ENCODE measurements at regions not wholly inside any gene's neighbourhood (a gene's known extent, or its start where the extent isn't known, plus 50 kb on each side); places are given as distances from the start of the nearest gene placed in this dataset.

DNA sequence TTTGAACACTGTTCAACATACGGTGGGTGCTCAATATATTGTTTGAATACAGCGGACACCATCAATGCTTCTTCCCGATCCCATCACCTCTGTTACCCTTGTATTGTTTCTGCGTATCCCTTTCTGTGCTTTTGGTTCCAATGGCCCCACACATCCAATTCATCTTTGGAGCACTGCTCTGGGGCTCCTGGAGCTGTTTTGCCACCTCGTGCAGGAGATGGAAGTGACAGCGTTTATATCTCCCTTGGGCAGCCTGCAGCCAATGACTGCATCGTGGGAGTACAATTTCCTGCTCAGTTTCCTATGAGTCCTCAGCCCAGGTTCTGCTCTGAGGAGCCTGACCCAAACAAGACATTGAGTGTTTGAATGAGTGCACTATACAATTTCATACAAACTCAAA is 50.2 kb upstream of the PIK3CG start:
- TF ChIP-seq, protein P1, sequence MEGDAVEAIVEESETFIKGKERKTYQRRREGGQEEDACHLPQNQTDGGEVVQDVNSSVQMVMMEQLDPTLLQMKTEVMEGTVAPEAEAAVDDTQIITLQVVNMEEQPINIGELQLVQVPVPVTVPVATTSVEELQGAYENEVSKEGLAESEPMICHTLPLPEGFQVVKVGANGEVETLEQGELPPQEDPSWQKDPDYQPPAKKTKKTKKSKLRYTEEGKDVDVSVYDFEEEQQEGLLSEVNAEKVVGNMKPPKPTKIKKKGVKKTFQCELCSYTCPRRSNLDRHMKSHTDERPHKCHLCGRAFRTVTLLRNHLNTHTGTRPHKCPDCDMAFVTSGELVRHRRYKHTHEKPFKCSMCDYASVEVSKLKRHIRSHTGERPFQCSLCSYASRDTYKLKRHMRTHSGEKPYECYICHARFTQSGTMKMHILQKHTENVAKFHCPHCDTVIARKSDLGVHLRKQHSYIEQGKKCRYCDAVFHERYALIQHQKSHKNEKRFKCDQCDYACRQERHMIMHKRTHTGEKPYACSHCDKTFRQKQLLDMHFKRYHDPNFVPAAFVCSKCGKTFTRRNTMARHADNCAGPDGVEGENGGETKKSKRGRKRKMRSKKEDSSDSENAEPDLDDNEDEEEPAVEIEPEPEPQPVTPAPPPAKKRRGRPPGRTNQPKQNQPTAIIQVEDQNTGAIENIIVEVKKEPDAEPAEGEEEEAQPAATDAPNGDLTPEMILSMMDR (conservative IDR thresholded peaks at IDR 0.05; ENCODE audit: low read length) = no peak
- TF ChIP-seq EZH2phosphoT487 (IDR thresholded peaks at IDR 0.05; ENCODE audit: borderline replicate concordance, low read depth, low read length) = no peak
